GM18867 (cell line): ENCODE measurements at regions not wholly inside any gene's neighbourhood (a gene's known extent, or its start where the extent isn't known, plus 50 kb on each side); places are given as distances from the start of the nearest gene placed in this dataset.
"Not testable (repeated sequence)": the region's sequence is repeated elsewhere in the genome, so short reads cannot be mapped to it uniquely, and the experiment has no call there.

Source experiments
- ATAC-seq: cut with Tn5 transposase; IDR thresholded peaks from one replicate; pipeline ENCODE4 v1.9.1; 2021; ENCODE audit warnings: mild to moderate bottlenecking, moderate library complexity; ENCODE audit not compliant: unreplicated experiment

DNA sequence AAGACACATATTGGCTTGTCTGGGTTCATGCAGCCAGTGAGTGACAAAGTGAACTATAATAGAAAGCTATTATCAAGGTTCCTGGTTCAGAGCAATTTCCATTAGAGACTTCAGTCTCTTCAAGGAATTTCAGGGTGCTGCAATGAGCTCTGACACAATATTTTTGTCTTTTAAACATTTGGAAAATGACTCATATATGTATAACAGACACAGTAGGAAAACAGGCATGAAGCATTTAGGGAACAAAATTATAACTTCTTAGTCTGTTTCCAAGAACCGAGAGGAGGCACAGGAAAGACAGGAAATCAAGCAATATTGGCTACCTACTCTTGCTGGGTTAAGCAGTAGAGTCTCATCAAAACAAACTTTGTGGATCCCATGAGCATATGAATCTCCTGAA, 170.4 kb downstream of the PTPRC start:
- ATAC-seq, result no peak

DNA sequence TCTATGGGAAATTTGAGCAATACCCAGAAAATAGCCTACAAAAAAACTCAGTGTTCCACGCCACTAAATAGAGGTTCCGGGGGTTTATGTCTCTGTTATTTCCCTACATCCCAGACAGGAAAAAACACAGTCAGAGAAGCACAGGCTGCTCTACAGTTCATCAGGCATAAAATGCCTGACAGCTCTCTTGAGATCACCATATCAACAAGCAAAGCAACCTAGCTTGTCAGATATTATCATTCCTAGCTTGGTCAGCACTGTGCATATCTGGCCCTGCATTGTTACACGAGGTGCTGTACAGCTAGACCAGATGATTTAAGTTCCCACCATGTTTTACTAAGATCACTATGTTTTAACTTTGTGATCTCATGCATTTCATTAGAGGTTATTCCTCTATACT, 172.6 kb downstream of the PTPRC start:
- ATAC-seq, result no peak

DNA sequence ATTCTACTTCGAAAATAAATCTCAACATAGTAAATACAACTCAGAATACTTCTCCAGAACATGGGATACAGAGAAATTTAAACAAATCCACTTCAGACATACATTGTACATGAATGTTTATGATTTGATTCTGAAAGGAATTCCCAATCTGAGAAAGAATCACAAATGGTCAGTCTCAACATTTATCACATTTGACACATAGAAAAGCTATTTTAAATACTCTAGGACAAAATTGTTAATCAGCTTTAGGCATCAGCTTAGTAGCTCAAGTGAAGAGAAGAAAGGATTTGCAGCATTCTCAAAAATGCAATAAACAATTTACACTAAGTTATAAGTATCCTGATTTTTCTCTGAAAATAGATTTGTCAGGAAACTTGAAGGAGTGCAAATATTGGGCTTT, 184.8 kb downstream of the PTPRC start:
- no peak for ATAC-seq

DNA sequence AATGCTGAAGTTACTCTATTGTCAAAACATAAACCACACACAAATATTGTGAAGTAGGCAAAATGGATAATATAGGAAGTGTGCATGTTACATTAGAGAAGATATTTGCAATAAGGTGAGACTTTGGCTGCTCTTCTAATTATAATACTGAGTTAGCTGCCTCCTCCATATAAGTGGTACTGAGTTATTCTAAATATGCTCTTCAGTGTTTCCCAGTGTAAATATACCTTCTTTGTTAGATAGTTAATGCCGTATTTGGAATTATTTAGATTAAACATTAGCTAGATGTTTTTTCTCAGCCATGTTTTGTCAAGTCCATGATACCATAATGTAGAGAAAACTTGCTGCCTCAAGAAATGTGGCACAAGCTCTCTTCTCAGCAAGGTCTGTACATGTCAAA, 186.4 kb downstream of the PTPRC start:
- ATAC-seq, result no peak

DNA sequence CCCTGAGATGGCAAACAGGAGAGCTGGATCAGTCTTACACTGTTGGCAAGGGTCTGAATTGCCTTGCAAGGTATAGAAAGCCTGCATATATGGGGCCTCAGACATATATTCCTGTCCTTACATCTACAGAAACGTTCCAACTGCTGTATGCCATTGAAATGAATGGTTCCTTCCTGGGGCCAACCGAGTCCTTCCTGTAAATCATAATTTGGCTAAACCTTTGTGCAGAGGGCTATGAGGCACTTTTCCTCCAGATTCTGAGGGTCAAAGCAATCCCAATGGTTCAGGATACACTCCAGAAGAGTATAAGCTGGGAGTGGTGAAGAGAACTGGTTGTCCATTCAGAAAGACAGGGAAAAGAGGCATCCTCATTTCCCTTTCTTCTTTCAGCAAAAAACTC, 190.5 kb downstream of the PTPRC start:
- no peak for ATAC-seq

DNA sequence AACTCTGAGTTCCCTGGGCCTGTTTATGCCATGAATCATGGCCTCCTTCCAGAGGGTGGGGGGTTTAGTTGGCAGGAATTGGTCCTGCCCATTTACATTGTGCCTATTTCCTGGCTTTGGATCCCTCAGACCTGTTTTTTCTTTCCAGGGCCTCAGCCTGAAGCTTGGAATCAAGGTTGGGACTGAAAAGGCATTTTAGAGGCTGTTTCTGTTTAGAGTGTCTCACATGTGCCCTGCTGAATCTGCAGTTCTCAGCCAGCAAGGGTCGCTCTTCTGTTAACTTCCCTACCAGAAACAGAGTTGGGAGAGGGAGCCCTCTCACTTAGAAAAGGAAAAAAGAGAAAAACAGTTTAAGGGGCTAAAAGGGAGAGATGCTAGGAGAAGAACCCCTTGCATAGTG, 191.1 kb downstream of the PTPRC start:
- no peak for ATAC-seq

DNA sequence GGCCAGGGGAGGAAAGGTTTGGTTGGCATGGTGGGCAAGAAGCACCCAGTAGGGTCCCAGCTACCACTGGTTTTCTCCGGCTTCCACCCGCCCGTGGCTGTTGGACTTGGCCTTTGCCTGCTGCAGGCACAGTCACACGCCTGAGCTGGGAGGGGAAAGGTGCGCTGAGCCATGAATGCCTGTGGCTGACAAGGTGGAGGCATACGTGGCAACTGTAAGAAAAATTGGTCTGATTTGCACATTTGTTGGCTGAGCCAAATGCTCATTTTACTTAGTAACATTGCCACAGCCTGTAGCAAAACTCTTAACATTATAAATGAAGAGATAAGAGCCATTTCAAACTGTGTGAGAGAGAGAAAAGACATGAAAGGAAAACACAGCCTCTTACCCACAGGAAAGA, 191.6 kb downstream of the PTPRC start:
- no peak for ATAC-seq

DNA sequence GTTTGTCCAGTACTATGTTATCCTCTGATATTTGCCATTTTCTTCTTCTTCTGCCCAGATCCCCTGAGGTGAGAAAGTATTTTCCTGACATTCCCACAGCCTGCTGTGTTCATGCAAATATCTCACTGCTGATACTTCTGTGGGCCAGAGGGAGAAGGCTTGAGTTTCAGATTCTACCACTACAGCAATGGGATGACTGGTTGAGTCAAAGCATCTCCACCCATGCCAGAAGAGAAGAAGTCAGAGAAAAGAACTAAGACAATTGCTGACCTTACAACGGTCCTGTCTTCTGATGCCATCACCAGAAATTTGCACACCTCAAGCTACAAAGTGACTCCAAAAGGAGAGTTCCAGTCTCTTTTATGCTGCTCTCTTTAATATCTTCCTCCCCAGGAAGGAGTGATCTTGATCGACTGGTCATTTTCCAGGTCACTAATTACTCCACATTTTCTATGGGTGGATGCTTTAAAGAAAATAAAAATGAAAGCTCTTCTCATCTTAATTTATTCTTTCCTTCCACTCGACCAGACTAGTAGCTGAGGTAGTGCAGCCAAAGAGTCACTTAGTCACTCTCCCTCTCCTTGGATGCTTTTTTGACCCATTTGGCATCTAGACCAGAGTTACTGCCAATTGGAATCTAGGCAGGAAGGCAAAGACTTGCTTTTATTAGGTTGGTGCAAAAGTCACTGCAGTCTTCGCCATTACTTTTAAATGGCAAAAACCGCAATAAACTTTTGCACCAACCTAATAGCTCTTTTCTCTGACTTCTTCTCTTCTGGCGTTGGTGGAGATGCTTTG, 195.1 kb downstream of the PTPRC start:
- no peak for ATAC-seq

DNA sequence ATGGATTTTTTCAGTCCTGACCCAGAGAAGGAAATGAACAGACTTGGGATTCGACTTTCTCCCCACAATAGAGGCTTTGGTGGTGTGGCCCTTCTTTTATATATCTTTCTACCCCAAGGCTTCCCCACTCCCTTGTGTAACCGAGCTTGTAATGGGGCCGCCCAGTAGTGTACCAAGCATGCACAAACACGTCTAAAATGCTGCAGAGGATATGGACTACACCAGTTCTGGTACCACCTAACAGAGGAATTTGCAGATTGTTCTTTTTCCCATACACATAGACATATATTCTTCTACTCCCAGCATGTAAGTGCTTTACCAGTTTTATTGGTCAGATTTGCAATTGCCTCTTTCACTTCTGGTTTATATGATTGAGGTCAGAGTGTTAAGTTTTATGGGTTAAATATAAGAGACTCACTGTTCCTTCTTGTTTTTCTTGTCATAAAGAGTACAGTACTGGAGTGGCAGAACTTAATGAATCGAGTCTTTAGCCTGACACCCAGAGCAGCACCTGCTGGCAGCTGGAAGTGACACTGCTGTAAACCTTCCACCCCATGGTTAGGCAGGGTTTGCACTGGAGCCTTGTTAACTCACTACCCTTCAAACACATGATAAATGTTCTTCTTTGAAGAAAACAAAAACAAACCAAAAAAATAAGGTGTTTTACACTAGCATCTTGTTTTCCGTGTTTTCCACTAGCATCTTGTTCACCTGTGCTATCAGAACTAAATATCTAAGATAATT, 198.6 kb downstream of the PTPRC start:
- peak; percentile 51 for ATAC-seq

DNA sequence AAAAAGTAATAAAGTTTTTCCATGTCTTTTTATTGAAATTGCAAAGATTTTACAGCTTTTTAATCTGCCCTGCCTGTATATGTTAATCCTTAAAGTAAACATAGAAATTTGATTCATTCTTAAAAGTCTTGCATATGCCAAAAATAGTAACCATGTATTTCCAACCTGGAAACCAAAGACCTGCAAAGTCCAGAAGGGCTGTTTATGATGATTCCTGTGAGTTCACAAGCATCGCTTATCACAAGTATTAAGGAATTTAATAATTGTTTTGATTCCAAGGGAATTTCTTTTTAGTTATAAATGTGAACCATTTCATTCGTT, 199.1 kb downstream of the PTPRC start:
- ATAC-seq, result no peak

DNA sequence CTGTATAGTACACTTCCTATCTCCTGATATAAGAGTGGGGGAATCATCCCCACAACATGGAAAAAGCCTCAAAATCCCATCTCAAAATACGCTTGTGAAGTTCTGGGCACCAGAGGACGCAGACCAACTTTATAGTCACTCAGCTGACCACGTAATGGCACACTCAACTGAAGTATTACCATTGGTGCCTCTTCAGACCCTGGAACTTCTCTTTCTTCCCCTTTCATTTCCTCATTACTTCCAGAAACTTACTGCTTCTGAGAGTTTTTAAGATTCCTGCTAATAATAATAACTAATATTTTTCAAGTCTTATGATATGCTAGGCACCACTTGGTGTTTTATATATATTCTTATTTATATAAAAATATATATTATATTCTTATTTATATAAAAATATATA, 202.6 kb downstream of the PTPRC start:
- no peak for ATAC-seq

DNA sequence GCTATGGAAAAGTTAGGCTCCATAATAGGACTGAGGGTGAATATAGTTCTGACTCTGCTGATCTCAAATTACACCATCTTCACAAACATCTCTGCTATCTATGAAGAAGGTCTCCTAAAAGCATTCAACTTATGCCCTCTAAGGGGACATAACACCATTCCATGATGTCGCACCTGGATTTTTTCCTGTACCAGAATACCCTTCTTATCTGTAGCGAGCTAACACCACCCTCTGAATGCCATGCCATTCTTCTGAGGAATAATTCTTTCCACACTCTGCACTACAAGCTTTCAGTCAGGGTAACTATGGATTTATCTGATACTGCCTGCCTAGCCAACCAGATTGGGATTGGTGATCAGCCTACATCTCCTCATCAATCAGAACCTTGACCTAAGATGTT, 203.8 kb downstream of the PTPRC start:
- ATAC-seq, result no peak

DNA sequence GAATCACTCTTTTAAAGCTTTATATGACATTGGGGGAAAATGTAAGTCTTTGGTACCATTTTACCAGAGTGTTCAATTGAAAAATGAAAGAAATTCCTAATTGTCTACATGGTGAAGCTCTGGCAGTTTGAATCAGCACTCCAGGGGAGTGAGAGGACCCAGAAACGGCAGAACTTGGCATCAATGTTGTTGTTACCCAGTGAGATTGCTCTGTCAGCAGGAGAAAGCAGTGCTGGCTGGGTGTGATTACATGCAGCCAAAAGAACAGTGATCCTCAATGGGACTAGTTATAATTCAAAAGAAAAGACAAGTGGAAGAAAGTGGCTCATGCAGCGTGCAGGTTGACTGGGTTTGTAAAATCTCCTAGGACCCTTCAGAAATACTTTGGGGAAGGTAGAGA, 206.4 kb downstream of the PTPRC start:
- ATAC-seq, result no peak

DNA sequence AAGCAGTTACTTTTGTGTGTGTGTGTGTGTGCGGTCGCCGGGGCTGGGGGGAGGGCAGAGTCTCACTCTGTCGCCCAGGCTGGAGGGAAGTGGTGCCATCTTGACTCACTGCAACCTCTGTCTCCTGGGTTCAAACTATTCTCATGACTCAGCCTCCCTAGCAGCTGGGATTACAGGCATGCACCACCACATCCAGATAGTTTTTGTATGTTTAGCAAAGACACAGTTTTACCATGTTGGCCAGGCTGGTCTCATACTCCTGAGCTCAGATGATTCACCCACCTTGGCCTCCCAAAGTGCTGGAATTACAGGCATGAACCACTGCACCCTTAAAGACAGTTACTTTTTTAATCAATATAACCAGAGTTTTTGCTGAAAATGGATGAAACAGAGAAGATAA, 207.0 kb downstream of the PTPRC start:
- no peak for ATAC-seq

DNA sequence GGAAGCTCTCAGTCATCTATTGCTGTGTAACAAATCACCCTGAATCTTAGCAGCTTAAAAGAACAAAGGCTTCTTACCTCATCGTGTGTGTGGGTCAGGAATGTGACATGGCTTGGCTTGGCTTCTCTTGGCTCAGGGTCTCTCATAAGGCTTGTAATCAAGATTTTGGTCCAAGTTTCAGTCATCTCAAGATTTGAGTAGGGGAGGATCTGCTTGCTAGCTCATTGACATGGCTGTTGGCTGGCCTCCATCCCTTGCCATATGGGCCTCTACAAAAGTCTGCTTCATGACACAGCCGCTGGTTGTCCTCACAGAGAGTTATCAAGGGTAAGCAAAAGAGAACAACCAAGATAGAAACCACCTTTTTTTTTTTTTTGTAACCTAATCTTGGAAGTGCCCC, 207.7 kb downstream of the PTPRC start:
- ATAC-seq, result no peak

DNA sequence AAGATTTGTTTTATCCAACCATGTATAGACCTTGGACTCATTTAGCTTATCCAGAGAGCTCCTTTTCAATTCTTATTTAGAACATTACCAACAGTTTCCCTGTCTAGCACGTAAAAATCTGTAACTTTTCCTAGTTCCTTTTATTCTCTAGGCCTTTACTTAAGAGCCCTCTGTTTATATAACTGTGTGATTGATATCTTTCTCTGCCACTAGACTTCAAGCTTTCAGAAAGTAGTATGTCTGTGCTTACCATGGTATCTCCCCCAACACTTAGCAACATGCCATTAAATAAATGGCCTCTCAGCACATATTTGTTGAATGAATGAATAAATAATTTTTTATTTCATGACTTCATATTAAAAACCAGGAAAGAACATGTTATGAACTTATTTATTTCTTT, 209.4 kb downstream of the PTPRC start:
- no peak for ATAC-seq

DNA sequence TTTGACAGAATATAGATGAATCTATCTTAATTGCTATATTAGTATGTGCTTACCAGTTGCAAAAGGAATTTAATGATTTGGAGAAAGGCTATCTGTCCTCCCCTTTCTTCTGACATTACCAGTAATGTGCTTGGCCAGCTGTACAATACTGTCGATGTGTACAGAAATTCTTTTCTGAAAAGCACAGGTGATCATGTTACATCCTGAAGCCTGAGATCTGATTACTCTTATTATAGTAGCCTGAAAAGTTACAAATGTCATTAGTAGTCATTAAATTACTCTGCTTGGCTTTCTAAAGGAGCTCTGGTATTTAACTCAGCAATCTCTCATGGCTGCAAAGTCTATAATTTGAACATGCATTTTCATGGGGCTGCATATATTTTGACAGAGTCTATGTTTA, 209.8 kb downstream of the PTPRC start:
- no peak for ATAC-seq

DNA sequence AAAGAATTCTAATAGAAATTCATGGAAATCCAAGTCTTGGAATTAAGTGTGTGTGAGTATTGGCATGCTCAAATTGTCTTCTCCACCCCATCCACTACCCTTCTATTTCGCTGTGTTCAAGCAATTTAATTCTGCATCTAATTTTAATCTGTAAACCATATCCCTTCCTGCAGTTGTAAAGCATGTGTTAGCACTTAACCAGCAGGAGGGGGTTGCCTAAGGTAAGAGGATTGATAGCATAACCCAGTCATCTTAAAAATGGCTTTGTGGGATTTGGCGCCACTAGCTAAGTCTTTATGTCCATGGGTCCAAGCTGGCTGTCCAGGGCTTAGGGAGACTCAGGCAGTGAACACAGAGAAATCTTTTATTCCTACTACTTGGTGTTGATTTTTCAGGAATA, 210.3 kb downstream of the PTPRC start:
- ATAC-seq, result no peak

DNA sequence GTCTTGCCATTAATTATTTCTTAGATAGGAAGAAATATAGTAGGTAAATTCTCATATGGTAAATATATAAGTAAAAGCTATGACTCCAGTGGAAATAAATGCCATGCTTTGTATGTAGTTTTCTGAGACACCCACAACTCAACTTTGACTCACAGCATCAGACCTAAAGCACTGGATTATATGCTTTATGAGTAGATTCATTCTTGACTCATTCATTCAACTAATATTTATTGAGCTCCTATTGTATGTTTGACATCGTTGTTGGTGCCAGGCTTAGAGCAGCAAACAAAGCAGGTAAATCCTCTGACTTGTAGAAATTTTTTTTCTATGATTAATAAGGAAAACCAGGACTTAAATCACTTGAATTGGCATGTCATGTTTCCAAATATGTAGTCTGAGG, 211.4 kb downstream of the PTPRC start:
- no peak for ATAC-seq

DNA sequence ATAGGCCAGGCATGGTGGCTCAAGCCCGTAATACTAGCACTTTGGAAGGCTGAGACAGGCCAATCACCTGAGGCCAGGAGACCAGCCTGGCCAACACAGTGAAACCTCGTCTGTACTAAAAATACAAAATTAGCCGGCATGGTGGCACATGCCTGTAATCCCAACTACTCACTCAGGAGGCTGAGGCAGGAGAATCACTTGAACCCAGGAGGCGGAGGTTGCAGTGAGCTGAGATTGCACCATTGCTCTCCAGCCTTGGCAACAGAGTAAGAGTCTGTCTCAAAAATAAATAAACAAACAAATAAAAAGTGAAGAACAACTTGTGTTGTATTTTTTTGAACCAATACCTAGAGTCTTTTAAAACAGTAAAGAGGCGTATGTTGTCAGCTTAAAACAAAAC, 212.1 kb downstream of the PTPRC start:
- ATAC-seq, result not testable (repeated sequence)

DNA sequence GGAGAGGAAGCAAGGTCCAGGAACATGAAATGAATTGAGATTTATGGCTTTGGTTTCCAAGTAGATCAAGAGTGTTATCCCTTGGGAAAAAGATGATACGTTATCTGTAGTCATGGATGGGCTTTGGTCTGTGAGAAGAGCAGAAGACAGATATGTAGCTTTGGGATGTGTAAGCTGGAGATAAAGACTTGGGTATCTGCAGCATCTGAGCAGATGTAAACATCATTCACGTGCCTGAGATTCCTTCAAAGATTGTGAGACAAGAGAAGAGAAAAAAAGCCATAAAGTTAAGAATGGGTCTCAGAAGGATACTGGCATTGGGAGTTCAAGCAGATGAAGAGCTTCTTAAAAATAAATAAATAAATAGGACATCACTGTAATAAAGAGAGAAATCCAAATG, 217.8 kb downstream of the PTPRC start:
- ATAC-seq, result no peak

DNA sequence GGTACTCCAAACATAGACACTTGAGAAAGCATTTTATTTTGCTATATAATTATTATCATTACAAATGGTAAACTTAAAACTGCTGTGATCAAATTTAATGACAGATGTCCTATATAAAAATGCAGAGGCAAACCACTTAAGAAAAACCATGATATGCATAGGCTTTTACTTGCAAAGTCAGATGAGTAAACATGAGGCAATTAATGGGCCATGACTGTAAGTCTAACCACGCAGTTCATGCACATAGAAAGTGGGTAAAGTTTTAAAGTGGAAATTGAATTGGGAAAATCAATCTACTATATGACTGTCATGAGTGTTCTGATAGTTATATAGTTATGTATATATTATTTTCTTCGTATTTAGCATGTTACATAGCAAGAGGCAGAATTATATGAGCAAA, 219.2 kb downstream of the PTPRC start:
- ATAC-seq, result no peak

DNA sequence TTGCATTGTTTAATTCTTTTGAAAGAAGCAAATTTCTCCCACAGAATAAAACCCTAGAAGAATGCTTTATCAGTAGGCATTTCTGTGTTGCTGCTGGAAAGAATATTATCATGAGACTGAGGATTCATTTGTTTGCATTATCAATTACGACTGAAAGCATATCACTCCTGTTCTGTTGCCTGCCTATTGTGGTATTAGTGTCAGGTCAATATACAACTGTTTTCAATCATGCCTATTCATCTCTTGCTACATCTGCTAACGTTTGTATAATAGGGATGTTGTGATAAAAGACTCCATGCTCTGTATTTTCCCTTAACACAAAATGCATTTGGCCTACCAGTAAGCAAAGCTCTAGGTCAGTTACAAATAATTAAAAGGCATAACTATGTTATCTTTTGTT, 221.5 kb downstream of the PTPRC start:
- no peak for ATAC-seq
